ENCODE measurements at regions not wholly inside any gene's neighbourhood (a gene's known extent, or its start where the extent isn't known, plus 50 kb on each side); places are given as distances from the start of the nearest gene placed in this dataset.

GRCh38 chr17:12312692-12313091 is 292.0 kb downstream of the MAP2K4 start:
- H3K4me2 ChIP-seq, result no peak overlapping the region
- Mint-ChIP-seq H3K27me3 (ENCODE audit: insufficient read depth, low read depth) (peaks cover 2% of the 10 kb centered on the region), H3K27ac (no peak overlapping the region)

GRCh38 chr17:12313786-12314185 is 293.1 kb downstream of the MAP2K4 start:
- H2AFZ ChIP-seq (replicated peaks), result no peak overlapping the region
- H3K4me3 Mint-ChIP-seq, result no peak overlapping the region
- peaks cover 2% of the 10 kb centered on the region for H3K27me3 Mint-ChIP-seq (ENCODE audit: insufficient read depth, low read depth)
- no peak overlapping the region for H3K27ac Mint-ChIP-seq
- no peaks in the 10 kb centered on the region for H3K4me1 ChIP-seq
- no peaks in the 10 kb centered on the region for H3K79me2 ChIP-seq (ENCODE audit: low read depth)
- H3K4me3 ChIP-seq, result no peak overlapping the region
- H3K27ac ChIP-seq, result no peak overlapping the region
- H3F3A ChIP-seq (ENCODE audit: low read depth), result no peaks in the 10 kb centered on the region
- no peaks in the 10 kb centered on the region for H3K36me3 Mint-ChIP-seq
- H3K9me3 ChIP-seq (ENCODE audit: low read depth), result no peaks in the 10 kb centered on the region
- no peak for DNase-seq (ENCODE audit: low spot score)
- no peak overlapping the region for H3K4me2 ChIP-seq
- no peak overlapping the region for H3K9ac ChIP-seq
- no peaks in the 10 kb centered on the region for H3K36me3 ChIP-seq
- H3K4me1 Mint-ChIP-seq, result no peaks in the 10 kb centered on the region
- H3K27me3 ChIP-seq, result no peaks in the 10 kb centered on the region
- H3K9me3 Mint-ChIP-seq, result peaks cover 28% of the 10 kb centered on the region
- TF ChIP-seq, protein P1, sequence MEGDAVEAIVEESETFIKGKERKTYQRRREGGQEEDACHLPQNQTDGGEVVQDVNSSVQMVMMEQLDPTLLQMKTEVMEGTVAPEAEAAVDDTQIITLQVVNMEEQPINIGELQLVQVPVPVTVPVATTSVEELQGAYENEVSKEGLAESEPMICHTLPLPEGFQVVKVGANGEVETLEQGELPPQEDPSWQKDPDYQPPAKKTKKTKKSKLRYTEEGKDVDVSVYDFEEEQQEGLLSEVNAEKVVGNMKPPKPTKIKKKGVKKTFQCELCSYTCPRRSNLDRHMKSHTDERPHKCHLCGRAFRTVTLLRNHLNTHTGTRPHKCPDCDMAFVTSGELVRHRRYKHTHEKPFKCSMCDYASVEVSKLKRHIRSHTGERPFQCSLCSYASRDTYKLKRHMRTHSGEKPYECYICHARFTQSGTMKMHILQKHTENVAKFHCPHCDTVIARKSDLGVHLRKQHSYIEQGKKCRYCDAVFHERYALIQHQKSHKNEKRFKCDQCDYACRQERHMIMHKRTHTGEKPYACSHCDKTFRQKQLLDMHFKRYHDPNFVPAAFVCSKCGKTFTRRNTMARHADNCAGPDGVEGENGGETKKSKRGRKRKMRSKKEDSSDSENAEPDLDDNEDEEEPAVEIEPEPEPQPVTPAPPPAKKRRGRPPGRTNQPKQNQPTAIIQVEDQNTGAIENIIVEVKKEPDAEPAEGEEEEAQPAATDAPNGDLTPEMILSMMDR (IDR thresholded peaks at IDR 0.05), result no peak
- no peak for TF ChIP-seq EZH2phosphoT487 (IDR thresholded peaks at IDR 0.05)
- TF ChIP-seq EZH2 (IDR thresholded peaks at IDR 0.05), result no peak
- H4K20me1 ChIP-seq (ENCODE audit: low read depth), result no peaks in the 10 kb centered on the region

More at GRCh38 chr17:12312692-12313091, 292.0 kb downstream of the MAP2K4 start:
- Histone ChIP-seq H3K9me3 (ENCODE audit: low read depth) (no peaks in the 10 kb centered on the region), H3K27me3 (no peaks in the 10 kb centered on the region), H3K36me3 (no peaks in the 10 kb centered on the region), H3F3A (ENCODE audit: low read depth) (no peaks in the 10 kb centered on the region), H2AFZ (replicated peaks) (no peak overlapping the region), H3K9ac (no peak overlapping the region), H3K79me2 (ENCODE audit: low read depth) (no peaks in the 10 kb centered on the region), H3K4me3 (no peak overlapping the region), H3K4me1 (no peaks in the 10 kb centered on the region), H4K20me1 (ENCODE audit: low read depth) (no peaks in the 10 kb centered on the region), H3K27ac (no peak overlapping the region)
- Mint-ChIP-seq H3K9me3 (peaks cover 28% of the 10 kb centered on the region), H3K36me3 (no peaks in the 10 kb centered on the region), H3K4me3 (no peak overlapping the region), H3K4me1 (no peaks in the 10 kb centered on the region)
- TF ChIP-seq, protein P1 (IDR thresholded peaks at IDR 0.05), result no peak
- TF ChIP-seq EZH2 (IDR thresholded peaks at IDR 0.05) (no peak), EZH2phosphoT487 (IDR thresholded peaks at IDR 0.05) (no peak)
- no peak for DNase-seq (ENCODE audit: low spot score)

DNA sequence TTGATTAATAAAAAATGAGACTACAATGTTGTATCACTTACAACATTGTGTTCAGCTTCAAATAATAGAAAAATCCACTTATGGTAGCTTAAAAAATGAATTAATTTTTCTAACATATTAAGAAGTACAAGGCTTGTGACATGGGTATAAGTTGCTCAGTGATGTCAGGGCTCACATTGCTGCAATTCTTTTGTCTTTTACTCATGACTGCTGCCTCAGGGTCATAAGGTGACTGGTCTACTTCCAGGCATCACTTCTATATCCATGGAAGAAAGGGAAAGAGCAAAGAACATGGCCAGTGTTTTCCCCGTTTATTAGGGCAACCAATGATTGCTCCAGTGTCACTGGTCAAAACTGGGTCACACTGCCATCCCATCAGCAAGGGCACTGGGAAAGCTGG is 295.3 kb downstream of the MAP2K4 start:
- Mint-ChIP-seq H3K4me1 (no peaks in the 10 kb centered on the region), H3K36me3 (no peaks in the 10 kb centered on the region), H3K9me3 (peaks cover 22% of the 10 kb centered on the region), H3K27me3 (ENCODE audit: insufficient read depth, low read depth) (peaks cover 2% of the 10 kb centered on the region), H3K4me3 (no peak overlapping the region), H3K27ac (no peak overlapping the region)
- no peak overlapping the region for H3K4me3 ChIP-seq
- H2AFZ ChIP-seq (replicated peaks), result no peak overlapping the region
- TF ChIP-seq EZH2 (IDR thresholded peaks at IDR 0.05), result no peak
- no peak for TF ChIP-seq EZH2phosphoT487 (IDR thresholded peaks at IDR 0.05)
- TF ChIP-seq, protein P1 (IDR thresholded peaks at IDR 0.05), result no peak
- H3K9ac ChIP-seq, result no peak overlapping the region
- H3K36me3 ChIP-seq, result no peaks in the 10 kb centered on the region
- no peaks in the 10 kb centered on the region for H3K79me2 ChIP-seq (ENCODE audit: low read depth)
- H3K9me3 ChIP-seq (ENCODE audit: low read depth), result no peaks in the 10 kb centered on the region
- H3K4me2 ChIP-seq, result no peak overlapping the region
- no peaks in the 10 kb centered on the region for H3K4me1 ChIP-seq
- no peaks in the 10 kb centered on the region for H3F3A ChIP-seq (ENCODE audit: low read depth)
- no peaks in the 10 kb centered on the region for H4K20me1 ChIP-seq (ENCODE audit: low read depth)
- DNase-seq (ENCODE audit: low spot score), result no peak
- no peak overlapping the region for H3K27ac ChIP-seq
- no peaks in the 10 kb centered on the region for H3K27me3 ChIP-seq

All from neural progenitor cell (in vitro differentiated cells).